Sciatic nerve (tissue), 2 donors: ENCODE measurements at regions not wholly inside any gene's neighbourhood (a gene's known extent, or its start where the extent isn't known, plus 50 kb on each side); places are given as distances from the start of the nearest gene placed in this dataset.
"Not testable (repeated sequence)": the region's sequence is repeated elsewhere in the genome, so short reads cannot be mapped to it uniquely, and the experiment has no call there.

Source experiments
- ATAC-seq: fragments of 200-7000 bp; cut with Tn5 transposase; one replicate; pipeline ENCODE4 v1.9.1; 2020; ENCODE audit warnings: mild to moderate bottlenecking, moderate library complexity
- DNase-seq: peaks from one replicate; pipeline ENCODE4 v3.0.0-alpha.2; 2020; ENCODE audit warnings: low spot score
- intact Hi-C: fragments of 100-400 bp; cut with DNase I; formaldehyde crosslinking; loops from one replicate; pipeline ENCODE4 v1.14.2; 2022
- donor health status: DM: no; HTN: no; CAD: no.
- donor health status: DM: no; HTN: no; CAD: no.

DNA sequence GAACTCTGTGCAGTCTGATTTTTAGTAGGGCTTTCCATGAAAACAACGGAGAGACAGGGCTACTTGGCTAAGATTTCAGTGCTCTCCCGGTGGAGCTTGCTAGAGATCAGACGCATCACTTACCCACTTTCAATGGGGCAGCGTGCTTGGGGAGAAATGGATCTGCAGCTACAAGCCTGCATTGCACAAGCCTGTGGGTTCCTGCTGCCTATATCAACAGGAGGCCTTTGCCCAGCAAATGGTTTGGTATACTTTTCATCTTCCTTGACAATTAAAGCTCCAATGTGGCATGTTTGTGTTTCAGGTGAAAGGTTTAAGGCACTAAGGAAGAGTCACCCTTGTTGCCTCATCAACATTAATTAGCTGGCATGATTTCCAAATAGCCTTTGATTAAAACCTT is 136.0 kb upstream of the FOXQ1 start:
- DNase-seq = no peak
- ATAC-seq = no peak
- intact Hi-C loops = loop anchor here (10.0 kb wide), 1 partner anchor 701 kb away; no protein-coding TSS in a partner anchor

DNA sequence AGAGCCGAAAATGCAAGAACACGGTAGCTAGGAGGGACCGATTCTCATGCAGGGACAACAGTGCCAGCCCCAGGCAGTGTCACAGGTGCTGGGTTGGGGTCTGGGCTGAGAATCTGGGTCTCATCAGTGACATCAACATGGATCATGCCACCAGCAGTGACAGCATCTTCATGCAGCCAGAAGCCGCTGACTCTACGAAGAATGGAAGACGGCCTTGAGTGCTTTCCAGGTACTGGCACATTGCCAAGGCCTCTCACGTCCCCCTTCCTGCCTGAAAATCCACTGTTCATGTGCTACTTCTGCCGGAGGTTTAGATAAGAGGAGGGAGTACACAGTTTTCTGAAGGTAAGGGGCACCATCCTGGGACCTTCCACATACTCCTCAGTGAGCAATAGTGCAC is 141.1 kb upstream of the FOXQ1 start:
- intact Hi-C loops = loop anchor here (10.0 kb wide), 1 partner anchor 696 kb away; no protein-coding TSS in a partner anchor
- no peak for ATAC-seq
- DNase-seq = no peak

DNA sequence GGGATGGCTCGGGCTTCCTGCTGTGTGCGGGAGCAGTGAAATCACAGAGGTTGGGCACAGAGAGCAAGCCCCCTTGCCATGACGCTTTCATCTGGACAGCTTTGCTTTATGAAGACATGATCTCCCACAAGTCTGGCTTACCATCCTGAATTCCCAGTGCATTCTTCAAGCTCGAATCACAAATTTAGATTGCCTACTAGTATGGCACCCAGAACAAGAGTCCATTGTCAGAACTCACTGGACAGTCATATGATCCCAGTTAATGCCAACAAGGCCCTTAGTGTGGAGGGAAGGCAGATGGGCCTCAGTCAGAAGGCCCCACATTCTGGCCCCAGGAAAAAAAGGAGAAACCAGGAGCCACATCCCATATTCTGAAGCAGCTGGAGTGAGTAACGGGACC is 147.3 kb upstream of the FOXQ1 start:
- intact Hi-C loops = no loop called here

DNA sequence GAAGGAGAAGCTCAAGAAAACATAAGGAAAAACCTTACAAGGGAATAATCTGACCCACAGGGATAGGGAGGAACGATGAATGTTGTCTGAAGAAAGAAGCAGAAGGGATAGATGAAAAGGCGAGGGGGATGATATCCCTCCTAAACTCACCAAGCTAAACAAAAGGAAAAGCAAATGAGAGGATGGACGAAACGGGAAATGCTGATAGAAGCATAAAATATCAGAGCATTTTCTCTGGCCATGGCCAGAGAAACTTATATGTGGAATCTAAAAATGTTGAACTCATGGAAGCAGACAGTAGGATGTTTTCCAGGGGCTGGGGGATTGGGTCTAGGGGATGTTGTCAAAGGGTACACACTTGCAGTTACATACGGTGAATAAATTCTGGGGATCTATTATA is 148.4 kb upstream of the FOXQ1 start:
- DNase-seq (no peak), ATAC-seq (no peak)
- intact Hi-C loops = no loop called here

More for the DNA sequence above, 147.3 kb upstream of the FOXQ1 start:
- no peak for DNase-seq
- ATAC-seq = no peak

DNA sequence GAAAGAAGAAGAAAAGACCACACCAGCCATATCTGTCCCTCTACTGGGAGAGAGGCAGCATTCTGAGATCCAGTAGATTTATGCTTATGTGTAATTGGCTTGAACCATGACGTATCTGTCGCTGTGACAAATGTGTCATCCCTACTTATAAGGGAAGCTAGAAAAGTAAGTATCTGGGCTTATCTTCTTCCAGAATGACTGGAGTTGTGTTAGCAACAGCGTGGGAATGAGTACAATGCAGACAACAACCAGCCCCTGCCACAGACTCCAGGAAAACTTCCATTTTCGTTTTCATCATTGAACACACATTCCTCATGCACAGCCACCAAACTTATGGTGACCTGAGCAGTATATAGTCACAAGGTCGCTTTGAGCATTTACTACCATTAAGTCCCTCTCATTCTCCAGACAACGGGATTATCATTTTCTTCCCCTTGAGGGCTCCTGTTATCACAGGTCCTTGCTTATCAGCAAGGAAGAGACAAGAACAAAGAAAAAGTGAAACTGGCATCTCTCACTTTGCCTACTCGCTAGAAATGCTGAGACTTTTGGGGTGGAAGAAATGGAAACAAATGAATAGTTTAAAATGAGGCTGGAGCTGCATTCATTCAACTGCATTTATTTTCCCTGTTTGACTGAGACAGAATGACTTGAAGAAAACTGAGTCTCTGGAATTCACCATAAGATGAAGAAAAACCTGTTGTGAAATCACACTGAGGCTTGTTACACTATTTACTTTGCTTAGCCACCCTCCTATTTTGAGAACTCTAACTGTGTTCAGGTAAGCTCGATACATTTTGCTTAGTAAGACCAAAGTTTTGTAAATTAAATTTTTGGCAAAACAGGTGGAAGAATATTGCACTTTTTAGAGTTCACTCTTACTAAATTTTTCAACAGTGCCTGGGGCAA is 149.3 kb upstream of the FOXQ1 start:
- DNase-seq (no peak), ATAC-seq (no peak)
- intact Hi-C loops = no loop called here

DNA sequence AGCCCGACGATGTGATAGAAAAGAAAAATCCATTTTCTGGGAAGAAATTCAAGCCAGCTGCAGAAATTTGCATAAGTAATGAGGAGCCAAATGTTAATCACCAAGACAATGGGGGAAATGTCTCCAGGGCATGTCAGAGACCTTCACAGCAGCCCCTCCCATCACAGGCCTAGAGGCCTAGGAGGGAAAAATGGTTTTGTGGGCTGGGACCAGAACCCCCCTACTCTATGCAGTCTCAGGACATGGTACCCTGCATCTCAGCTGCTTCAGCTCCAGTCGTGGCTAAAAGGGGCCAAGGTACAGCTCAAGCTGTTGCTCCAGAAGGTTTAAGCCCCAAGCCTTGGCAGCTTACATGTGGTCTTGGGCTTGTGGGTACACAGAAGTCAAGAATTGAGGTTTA is 155.5 kb upstream of the FOXQ1 start:
- intact Hi-C loops, ATAC-seq, DNase-seq: not testable (repeated sequence)

DNA sequence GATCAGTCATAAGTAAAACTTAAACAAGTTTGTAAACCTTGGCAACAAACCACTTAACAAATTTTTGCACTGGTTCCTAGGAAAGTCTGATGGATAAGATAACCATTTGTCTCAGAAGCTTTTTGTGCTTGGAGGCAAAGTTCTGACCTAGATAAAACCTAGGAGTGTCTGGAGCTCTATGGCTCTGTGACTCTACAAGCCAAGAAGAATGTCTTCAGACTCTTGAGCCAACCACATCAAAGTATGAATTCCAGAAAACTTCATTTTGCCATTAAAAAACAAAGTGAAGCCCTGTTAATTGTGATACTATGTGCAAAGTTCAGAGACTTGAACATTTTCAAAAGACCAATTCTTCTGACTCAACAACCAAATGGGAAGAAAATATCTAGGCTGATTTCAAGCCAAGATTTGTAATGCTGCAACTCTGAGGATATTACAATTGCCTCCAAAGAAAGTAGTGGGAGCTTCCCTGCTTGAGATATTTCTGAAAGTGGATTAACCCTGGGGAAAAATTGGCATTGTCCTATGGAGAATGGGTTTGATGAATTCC is 158.1 kb upstream of the FOXQ1 start:
- no peak for DNase-seq
- intact Hi-C loops = no loop called here
- no peak for ATAC-seq

DNA sequence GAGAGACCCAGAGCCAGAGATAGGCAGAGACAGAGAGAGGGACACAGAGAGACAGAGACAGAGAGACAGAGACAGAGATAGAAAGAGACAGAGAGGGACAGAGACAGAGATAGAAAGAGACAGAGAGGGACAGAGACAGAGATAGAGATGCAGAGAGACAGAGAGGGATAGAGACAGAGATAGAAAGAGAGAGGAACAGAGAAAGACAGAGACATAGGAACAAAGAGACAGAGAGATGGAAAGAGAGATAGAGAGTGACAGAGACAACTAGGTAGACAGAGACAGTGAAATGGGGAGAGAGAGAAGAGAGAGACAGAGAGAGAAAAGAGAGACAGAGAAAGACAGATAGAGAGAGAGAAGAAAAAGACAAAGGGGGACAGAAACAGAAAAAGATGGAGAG is 165.4 kb upstream of the FOXQ1 start:
- intact Hi-C loops = no loop called here
- no peak for DNase-seq
- no peak for ATAC-seq

DNA sequence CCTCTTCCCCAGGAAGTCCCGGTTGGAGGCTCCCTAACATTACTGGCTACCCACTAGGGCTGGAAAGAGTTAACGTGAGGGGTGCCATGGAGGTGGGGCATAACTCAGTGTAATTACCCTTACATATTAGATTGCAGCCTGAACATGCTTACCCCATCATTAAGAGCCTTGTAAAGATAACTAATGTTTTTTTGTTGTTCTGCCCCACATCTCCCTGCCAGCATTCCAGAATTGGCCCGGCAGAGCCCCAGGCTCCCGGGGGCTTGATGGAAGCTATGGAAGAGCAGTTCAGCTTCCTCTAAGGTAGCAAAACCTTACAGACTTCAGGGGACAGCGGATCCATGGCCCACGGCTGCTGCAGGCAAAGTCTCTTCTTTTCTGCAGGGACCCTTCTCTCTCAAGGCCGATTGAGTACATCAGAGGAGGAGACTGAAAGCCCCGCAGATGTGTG is 166.1 kb upstream of the FOXQ1 start:
- no peak for ATAC-seq
- DNase-seq = no peak
- intact Hi-C loops = no loop called here

DNA sequence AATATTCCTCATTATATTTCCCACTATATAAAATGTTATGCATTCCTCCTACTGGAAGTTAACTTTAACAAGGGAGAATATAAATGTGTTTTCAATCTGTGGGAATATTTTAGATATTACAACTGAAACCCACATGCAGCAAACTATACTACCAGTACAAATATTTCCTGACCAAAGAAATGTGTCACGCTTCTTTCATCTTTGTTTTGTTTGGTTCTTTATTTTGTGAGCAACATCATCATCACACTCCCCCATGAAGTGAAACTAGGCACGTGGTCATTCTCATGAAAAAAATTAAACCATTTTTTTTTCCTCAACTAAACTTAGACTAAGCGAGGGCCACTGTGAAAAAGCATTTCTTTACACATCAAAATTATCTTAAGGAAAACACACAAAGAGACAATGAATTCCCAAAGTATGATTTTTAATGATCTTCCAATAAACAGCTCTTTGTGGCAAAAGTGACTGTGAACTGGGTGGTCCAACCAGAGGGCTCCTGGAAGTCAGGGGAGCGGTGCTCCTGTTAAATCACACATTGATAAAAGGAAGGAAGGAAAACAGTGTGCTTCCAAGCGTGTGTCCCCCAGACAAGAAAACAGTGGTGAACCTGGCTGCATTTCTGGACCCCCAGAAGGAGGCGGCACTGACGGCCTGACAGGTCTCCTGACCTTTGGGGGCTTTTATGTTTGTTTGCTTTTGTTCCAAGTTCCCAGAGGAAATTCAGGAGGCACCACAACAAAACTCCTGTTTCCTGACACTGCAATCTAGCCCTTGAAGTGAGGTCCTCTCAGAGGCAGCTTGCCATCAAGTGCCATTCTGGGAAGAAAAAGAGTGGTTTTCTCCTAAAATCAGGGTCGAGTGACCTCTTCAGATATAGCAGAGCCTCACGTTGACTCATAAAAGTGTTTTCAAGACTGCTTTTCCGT is 166.8 kb upstream of the FOXQ1 start:
- intact Hi-C loops = no loop called here
- ATAC-seq (no peak), DNase-seq (no peak)

DNA sequence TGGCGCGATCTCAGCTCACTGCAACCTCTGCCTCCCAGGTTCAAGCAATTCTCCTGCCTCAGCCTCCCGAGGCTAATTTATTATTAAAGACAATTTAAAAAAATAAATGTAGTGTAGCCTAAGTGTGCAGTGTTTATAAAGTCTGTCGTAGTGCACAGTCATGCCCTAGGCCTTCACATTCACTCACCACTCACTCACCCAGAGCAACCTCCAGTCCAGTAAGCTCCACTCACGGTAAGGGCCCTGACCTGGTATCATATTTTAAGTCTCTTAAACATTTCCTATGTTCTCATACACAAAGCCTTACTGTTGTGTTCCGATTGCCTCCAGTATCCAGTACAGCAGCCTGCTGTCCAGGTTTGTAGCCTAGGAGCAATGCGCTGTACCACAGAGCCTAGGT is 168.2 kb upstream of the FOXQ1 start:
- intact Hi-C loops = no loop called here
- DNase-seq (no peak), ATAC-seq (no peak)

DNA sequence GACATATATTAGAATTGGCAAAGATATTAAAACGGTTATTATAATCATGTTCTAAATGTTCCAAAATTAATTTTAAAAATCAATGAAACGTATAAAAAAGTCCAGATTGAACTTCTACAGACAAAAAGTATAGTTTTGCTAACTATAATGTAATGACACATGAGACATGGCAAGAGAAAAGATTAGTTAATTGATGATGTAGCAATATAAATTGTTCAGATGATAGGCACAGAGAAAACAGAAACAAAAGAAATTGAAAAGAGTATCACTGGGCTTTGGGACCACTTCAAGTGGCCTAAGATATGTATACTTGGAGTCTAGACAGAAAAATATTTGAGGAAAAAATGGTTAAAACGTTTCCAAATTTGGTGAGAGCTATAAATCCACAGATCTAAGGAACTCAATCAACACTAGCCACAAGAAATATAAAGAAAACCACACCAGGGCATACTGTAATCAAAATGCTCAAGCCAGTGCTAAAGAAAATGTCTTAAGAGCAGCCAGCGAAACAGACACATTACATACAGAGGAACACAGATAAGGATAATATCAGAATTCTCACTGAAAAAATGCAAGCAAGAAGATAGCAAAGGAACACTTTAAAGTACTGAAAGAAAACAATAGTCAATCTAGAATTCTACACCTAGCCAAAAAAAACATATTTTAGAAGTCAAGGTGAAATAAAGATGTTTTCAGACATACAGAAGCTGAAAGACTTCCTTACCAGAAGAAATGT is 172.6 kb upstream of the FOXQ1 start:
- no peak for DNase-seq
- intact Hi-C loops = no loop called here
- no peak for ATAC-seq

DNA sequence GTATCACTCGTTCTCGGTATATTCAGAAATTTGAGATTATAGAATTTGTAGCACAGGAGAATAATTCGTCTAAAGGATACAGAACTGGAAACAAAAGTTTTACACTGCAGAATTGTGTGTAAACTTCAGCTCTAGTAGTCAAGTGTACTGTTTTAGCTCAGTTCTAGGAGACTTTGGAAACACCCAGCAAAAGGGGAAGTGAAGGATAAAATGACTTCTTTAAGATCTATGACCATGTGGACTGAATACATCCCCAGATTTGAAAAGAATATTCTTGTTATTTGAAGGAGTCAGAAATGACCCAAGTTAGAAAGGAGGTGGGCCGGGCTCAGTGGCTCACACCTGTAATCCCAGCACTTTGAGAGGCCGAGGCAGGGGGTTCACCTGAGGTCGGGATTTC is 174.0 kb upstream of the FOXQ1 start:
- intact Hi-C loops = no loop called here
- no peak for ATAC-seq
- no peak for DNase-seq

DNA sequence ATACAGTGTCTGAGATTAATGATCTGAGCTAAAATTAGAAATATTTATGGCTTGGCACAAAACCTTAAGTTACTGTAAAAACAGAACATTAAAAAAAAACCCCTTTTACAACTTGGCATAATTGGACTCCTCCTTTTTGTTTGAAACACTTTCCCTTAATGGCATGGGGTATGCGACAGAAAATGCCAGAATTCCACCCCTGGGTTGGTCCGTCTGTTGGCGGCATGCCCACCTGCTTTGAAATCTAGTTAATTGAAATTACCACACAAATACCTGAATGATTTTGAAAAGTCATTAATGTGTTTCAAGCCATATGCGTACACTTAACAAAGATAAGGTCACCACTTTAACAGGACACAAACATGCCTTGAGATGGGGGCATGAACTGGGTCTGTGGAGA is 175.1 kb upstream of the FOXQ1 start:
- no peak for DNase-seq
- no peak for ATAC-seq
- intact Hi-C loops = no loop called here

DNA sequence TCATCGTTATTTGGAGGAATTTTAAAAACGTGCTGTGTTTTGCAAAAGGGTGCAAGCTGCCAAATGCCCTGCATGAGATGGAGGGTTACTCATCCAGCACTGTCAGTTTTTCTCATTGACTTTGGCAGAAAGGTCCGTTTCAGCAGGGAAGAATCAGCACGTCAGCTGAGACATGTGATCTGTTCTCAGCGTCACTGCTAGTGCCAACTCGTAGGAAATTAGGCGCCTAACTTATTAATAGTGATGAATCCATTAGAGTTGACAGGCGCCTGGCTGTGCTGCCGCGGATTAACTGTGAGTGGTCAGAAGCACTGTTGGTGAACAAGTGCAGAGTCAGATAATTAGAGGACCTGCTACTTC is 175.5 kb upstream of the FOXQ1 start:
- peak; percentile 87 for ATAC-seq
- no peak for DNase-seq

DNA sequence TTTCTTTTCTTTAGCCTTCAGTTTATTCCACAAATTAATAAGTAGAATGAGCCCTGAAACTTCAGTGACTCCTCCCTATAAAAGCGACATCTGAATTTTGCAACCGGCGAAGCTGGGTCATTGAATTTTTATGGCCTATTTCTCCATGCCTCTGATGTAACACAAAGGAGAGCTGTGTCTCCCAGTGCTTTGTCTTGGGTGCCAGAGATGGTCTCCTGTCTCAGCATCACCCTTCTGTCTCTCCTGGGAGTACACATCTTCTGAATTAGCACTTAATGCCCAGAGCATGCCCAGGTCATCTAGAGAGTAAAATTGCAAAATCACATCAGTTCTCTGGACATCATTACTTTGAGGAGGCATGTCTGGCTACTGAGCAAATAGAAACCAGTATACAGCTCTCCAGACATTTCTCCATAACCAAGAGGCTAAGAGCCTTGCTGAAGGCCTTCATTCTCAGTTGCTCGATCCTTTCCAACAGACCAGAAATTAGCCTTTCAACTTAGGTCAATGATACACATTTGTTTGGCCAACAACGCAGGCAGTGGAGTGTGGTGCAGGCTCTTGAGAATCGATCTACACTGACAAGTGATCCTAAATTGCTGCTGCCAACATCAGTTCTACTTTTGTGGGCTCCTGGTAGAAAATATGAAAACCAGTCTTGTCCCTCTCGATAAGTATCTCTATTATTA is 176.0 kb upstream of the FOXQ1 start:
- ATAC-seq = peak; percentile 74
- intact Hi-C loops = no loop called here
- DNase-seq = no peak

More for the DNA sequence above, 175.5 kb upstream of the FOXQ1 start:
- intact Hi-C loops = no loop called here

DNA sequence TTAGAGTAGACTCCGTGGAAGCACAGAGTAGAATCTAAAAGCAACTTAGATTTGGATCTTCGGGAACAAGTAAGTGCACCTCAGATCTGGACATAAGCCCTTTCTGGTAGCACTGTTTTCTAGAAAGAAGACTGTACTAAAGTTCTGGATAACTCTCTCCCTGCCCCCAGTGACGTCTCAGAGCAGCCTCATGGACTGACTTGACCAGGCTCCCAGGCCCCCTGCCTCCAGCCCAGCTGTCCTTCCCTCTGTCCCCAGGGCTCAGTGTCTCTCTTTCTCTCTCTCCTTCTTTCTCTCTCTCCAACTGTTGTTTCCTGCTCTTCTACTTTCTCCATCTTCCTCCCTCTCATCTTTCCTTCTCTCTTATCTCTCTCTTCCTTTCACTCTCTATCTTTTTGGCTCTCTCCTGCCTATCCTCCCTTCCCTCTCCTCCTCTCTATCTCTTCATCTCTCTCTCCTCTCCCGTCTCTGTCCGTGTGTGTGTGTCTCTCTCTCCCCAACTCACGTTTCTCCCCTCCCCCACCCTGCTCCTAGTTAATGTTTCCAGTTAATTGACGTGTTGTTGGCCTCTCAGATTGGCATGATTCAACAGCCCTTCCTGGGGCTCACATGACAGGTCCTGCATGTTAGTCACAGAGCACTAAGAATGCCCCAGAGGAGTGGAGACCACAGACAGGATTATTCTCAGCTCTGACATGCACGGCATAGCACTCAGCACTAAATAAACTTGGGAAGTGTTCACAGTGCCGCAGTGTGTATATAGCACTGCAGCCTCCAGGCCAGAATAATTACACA is 180.4 kb upstream of the FOXQ1 start:
- intact Hi-C loops = no loop called here
- DNase-seq (no peak), ATAC-seq (no peak)

DNA sequence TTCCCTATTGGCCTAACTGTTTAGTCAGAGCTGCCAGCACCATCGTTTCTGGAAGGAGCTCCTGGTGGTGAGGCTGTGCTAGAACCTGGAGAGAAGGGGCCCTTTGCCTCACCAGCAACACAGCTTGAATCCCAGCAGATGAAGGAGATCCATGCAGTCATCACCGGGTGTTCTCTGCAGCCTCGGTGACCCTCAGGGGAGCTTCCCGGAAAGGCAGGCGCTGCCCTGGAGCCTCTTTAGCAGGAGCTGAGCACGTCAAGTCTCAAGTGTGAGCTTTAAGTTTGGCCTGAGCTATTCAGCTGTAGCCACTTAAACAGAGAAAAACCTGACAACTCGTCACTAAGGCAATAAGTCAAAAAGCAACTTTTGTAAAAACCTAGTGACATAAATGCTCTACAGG is 181.2 kb upstream of the FOXQ1 start:
- ATAC-seq = peak; percentile 4
- intact Hi-C loops = no loop called here
- no peak for DNase-seq
